Adipocyte (in vitro differentiated cells): ENCODE measurements at regions not wholly inside any gene's neighbourhood (a gene's known extent, or its start where the extent isn't known, plus 50 kb on each side); places are given as distances from the start of the nearest gene placed in this dataset.

Source experiments
- DNase-seq: peaks from one replicate; pipeline ENCODE4 v3.0.0-alpha.2; 2015; ENCODE audit warnings: low read depth
- H3K27me3 ChIP-seq: replicated peaks from 2 replicates; pipeline ENCODE4 v1.7.0; 2013; ENCODE audit warnings: mild to moderate bottlenecking, low read length, moderate library complexity; ENCODE audit not compliant: control insufficient read depth, insufficient read depth
- H3K36me3 ChIP-seq: 2 replicates; pipeline ENCODE4 v1.7.0; 2013; ENCODE audit warnings: low read length, mild to moderate bottlenecking, moderate library complexity; ENCODE audit not compliant: control insufficient read depth, insufficient read depth, severe bottlenecking
- H3K4me1 ChIP-seq: 2 replicates; pipeline ENCODE4 v1.7.0; 2013; ENCODE audit warnings: mild to moderate bottlenecking, low read length, moderate library complexity; ENCODE audit not compliant: control insufficient read depth, insufficient read depth
- H3K4me3 ChIP-seq: 2 replicates; pipeline ENCODE4 v1.7.0; 2013; ENCODE audit warnings: mild to moderate bottlenecking, low read length, moderate library complexity
- H3K9ac ChIP-seq: 2 replicates; pipeline ENCODE4 v1.7.0; 2013; ENCODE audit warnings: mild to moderate bottlenecking, low read length, moderate library complexity
- H3K9me3 ChIP-seq: 2 replicates; pipeline ENCODE4 v1.7.0; 2013; ENCODE audit warnings: mild to moderate bottlenecking, low read length, moderate library complexity; ENCODE audit not compliant: control insufficient read depth

GRCh38 chr7:88700725-88701124 is 58.8 kb upstream of the ZNF804B start:
- Histone ChIP-seq H3K9me3 (no peaks in the 10 kb centered on the region), H3K4me1 (no peaks in the 10 kb centered on the region), H3K9ac (no peak overlapping the region), H3K27me3 (no peaks in the 10 kb centered on the region), H3K36me3 (no peaks in the 10 kb centered on the region), H3K4me3 (no peak overlapping the region)
- no peak for DNase-seq

GRCh38 chr7:88694207-88694606 is 65.3 kb upstream of the ZNF804B start:
- Histone ChIP-seq H3K27me3 (no peaks in the 10 kb centered on the region), H3K4me1 (no peaks in the 10 kb centered on the region), H3K9ac (no peak overlapping the region), H3K4me3 (no peak overlapping the region), H3K36me3 (no peaks in the 10 kb centered on the region), H3K9me3 (no peaks in the 10 kb centered on the region)
- DNase-seq: no peak

- H3K9ac ChIP-seq: no peak overlapping the region
- DNase-seq: no peak
- no peaks in the 10 kb centered on the region for H3K9me3 ChIP-seq
- no peak overlapping the region for H3K4me3 ChIP-seq
- H3K4me1 ChIP-seq: no peaks in the 10 kb centered on the region
- no peaks in the 10 kb centered on the region for H3K36me3 ChIP-seq
- no peaks in the 10 kb centered on the region for H3K27me3 ChIP-seq
Observed at GRCh38 chr7:88693131-88693530, 66.4 kb upstream of the ZNF804B start.

- Histone ChIP-seq H3K4me1 (no peaks in the 10 kb centered on the region), H3K9ac (no peak overlapping the region), H3K27me3 (no peaks in the 10 kb centered on the region), H3K4me3 (no peak overlapping the region), H3K36me3 (no peaks in the 10 kb centered on the region), H3K9me3 (no peaks in the 10 kb centered on the region)
- no peak for DNase-seq
Observed at GRCh38 chr7:88692493-88692892, 67.0 kb upstream of the ZNF804B start.

- Histone ChIP-seq H3K4me3 (no peak overlapping the region), H3K9ac (no peak overlapping the region), H3K9me3 (no peaks in the 10 kb centered on the region), H3K27me3 (no peaks in the 10 kb centered on the region), H3K4me1 (no peaks in the 10 kb centered on the region), H3K36me3 (no peaks in the 10 kb centered on the region)
- no peak for DNase-seq
Observed at GRCh38 chr7:88689821-88690220, 69.7 kb upstream of the ZNF804B start.

GRCh38 chr7:88688222-88688621 is 71.3 kb upstream of the ZNF804B start:
- Histone ChIP-seq H3K36me3 (no peaks in the 10 kb centered on the region), H3K9me3 (no peaks in the 10 kb centered on the region), H3K4me1 (no peaks in the 10 kb centered on the region), H3K9ac (no peak overlapping the region), H3K4me3 (no peak overlapping the region), H3K27me3 (no peaks in the 10 kb centered on the region)
- DNase-seq: no peak

- no peaks in the 10 kb centered on the region for H3K9me3 ChIP-seq
- no peak overlapping the region for H3K9ac ChIP-seq
- H3K4me1 ChIP-seq: no peaks in the 10 kb centered on the region
- H3K4me3 ChIP-seq: no peak overlapping the region
- DNase-seq: no peak
- no peaks in the 10 kb centered on the region for H3K36me3 ChIP-seq
- H3K27me3 ChIP-seq: no peaks in the 10 kb centered on the region
Observed at GRCh38 chr7:88686468-88687229, 72.9 kb upstream of the ZNF804B start.

GRCh38 chr7:88681682-88682081 is 77.8 kb upstream of the ZNF804B start:
- Histone ChIP-seq H3K9me3 (no peaks in the 10 kb centered on the region), H3K4me1 (no peaks in the 10 kb centered on the region), H3K4me3 (no peak overlapping the region), H3K36me3 (no peaks in the 10 kb centered on the region), H3K27me3 (no peaks in the 10 kb centered on the region), H3K9ac (no peak overlapping the region)
- DNase-seq: no peak

GRCh38 chr7:88670536-88670935 is 89.0 kb upstream of the ZNF804B start:
- no peak for DNase-seq
- H3K27me3 ChIP-seq: no peaks in the 10 kb centered on the region
- no peak overlapping the region for H3K4me3 ChIP-seq

GRCh38 chr7:88669913-88670312 is 89.6 kb upstream of the ZNF804B start:
- Histone ChIP-seq H3K4me3 (no peak overlapping the region), H3K9me3 (no peaks in the 10 kb centered on the region), H3K9ac (no peak overlapping the region), H3K36me3 (no peaks in the 10 kb centered on the region), H3K27me3 (no peaks in the 10 kb centered on the region), H3K4me1 (no peaks in the 10 kb centered on the region)
- no peak for DNase-seq

More at GRCh38 chr7:88670536-88670935, 89.0 kb upstream of the ZNF804B start:
- no peaks in the 10 kb centered on the region for H3K4me1 ChIP-seq
- no peak overlapping the region for H3K9ac ChIP-seq
- H3K9me3 ChIP-seq: no peaks in the 10 kb centered on the region
- no peaks in the 10 kb centered on the region for H3K36me3 ChIP-seq

- Histone ChIP-seq H3K4me1 (no peaks in the 10 kb centered on the region), H3K27me3 (no peaks in the 10 kb centered on the region), H3K4me3 (no peak overlapping the region), H3K36me3 (no peaks in the 10 kb centered on the region), H3K9me3 (no peaks in the 10 kb centered on the region), H3K9ac (no peak overlapping the region)
- no peak for DNase-seq
Observed at GRCh38 chr7:88668591-88668990, 90.9 kb upstream of the ZNF804B start.

- no peak overlapping the region for H3K9ac ChIP-seq
- H3K36me3 ChIP-seq: no peaks in the 10 kb centered on the region
- H3K4me3 ChIP-seq: no peak overlapping the region
- H3K9me3 ChIP-seq: no peaks in the 10 kb centered on the region
- H3K4me1 ChIP-seq: no peaks in the 10 kb centered on the region
- no peaks in the 10 kb centered on the region for H3K27me3 ChIP-seq
- DNase-seq: no peak
Observed at GRCh38 chr7:88666626-88667025, 92.9 kb upstream of the ZNF804B start.
